ENCODE measurements at regions not wholly inside any gene's neighbourhood (a gene's known extent, or its start where the extent isn't known, plus 50 kb on each side); places are given as distances from the start of the nearest gene placed in this dataset.

GRCh38 chr15:96504371-96504770, 173.9 kb downstream of the NR2F2 start:
- TF ChIP-seq CTCF (conservative IDR thresholded peaks at IDR 0.05; ENCODE audit: low read length) = no peak
- no peak for TF ChIP-seq EZH2phosphoT487 (IDR thresholded peaks at IDR 0.05; ENCODE audit: borderline replicate concordance, low read depth, low read length)
